ENCODE measurements at regions not wholly inside any gene's neighbourhood (a gene's known extent, or its start where the extent isn't known, plus 50 kb on each side); places are given as distances from the start of the nearest gene placed in this dataset.

GRCh38 chr5:167793700-167794099 lies 497.7 kb upstream of the WWC1 start (continued):
- TF ChIP-seq HMGA2 (CRISPR knock-in tag; IDR thresholded peaks at IDR 0.05) = no peak

GRCh38 chr5:167794121-167794520 lies 497.3 kb upstream of the WWC1 start:
- Mint-ChIP-seq H3K4me3 (no peak overlapping the region), H3K27me3 (ENCODE audit: low read depth) (no peaks in the 10 kb centered on the region), H3K27ac (no peak overlapping the region), H3K36me3 (no peaks in the 10 kb centered on the region), H3K9me3 (no peaks in the 10 kb centered on the region), H3K4me1 (peaks cover 26% of the 10 kb centered on the region)
- TF ChIP-seq, protein P1, sequence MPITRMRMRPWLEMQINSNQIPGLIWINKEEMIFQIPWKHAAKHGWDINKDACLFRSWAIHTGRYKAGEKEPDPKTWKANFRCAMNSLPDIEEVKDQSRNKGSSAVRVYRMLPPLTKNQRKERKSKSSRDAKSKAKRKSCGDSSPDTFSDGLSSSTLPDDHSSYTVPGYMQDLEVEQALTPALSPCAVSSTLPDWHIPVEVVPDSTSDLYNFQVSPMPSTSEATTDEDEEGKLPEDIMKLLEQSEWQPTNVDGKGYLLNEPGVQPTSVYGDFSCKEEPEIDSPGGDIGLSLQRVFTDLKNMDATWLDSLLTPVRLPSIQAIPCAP (CRISPR knock-in tag; IDR thresholded peaks at IDR 0.05) = no peak
- TF ChIP-seq SMAD4 (CRISPR knock-in tag; IDR thresholded peaks at IDR 0.05) (no peak), ZNF281 (CRISPR knock-in tag; IDR thresholded peaks at IDR 0.05) (no peak), GRHL2 (CRISPR knock-in tag; IDR thresholded peaks at IDR 0.05; ENCODE audit: insufficient replicate concordance, severe bottlenecking) (no peak), ARID4B (CRISPR knock-in tag; IDR thresholded peaks at IDR 0.05; ENCODE audit: borderline replicate concordance) (no peak), NFATC4 (CRISPR knock-in tag; IDR thresholded peaks at IDR 0.05) (no peak), RELA (CRISPR knock-in tag; IDR thresholded peaks at IDR 0.05; ENCODE audit: borderline replicate concordance) (no peak), FOXK1 (CRISPR knock-in tag; IDR thresholded peaks at IDR 0.05) (no peak), JUN (CRISPR knock-in tag; IDR thresholded peaks at IDR 0.05) (no peak)
- TF ChIP-seq, protein P2, sequence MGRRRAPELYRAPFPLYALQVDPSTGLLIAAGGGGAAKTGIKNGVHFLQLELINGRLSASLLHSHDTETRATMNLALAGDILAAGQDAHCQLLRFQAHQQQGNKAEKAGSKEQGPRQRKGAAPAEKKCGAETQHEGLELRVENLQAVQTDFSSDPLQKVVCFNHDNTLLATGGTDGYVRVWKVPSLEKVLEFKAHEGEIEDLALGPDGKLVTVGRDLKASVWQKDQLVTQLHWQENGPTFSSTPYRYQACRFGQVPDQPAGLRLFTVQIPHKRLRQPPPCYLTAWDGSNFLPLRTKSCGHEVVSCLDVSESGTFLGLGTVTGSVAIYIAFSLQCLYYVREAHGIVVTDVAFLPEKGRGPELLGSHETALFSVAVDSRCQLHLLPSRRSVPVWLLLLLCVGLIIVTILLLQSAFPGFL (CRISPR knock-in tag; IDR thresholded peaks at IDR 0.05; ENCODE audit: borderline replicate concordance) = no peak
- ATAC-seq = no peak
- ChIA-PET POLR2A (no interaction called here), CTCF (no interaction called here)
- no peak for DNase-seq (ENCODE audit: low spot score)

DNA sequence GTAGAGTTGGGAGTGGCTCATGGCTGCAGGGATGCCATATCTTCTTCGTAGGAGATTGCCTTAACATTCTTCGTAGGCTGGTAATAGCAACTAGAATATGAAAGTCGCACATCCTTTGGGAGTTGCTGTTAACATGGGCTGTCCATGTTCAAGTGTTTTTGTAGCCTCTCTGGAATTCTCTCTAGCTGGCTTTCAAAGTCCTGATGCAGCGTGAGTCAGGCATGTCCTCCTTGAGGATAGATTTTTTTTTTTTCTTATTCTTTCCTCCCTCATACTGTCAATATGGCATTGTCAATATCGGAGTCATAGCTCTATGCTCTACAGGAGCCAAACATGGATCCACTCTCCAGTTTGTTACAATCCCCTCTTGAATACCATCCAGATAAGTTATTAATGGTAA lies 494.8 kb upstream of the WWC1 start:
- CTCF ChIA-PET = no interaction called here
- H3K36me3 Mint-ChIP-seq = no peaks in the 10 kb centered on the region
- DNase-seq (ENCODE audit: low spot score) = no peak
- no peak for TF ChIP-seq AR (CRISPR knock-in tag; IDR thresholded peaks at IDR 0.05)
- no peak for TF ChIP-seq PRDM15 (CRISPR knock-in tag; IDR thresholded peaks at IDR 0.05)
- TF ChIP-seq GABPB1 (CRISPR knock-in tag; IDR thresholded peaks at IDR 0.05) = no peak
- no peak for TF ChIP-seq EMX1 (CRISPR knock-in tag; IDR thresholded peaks at IDR 0.05)
- no peak for TF ChIP-seq NFE2L1 (CRISPR knock-in tag; IDR thresholded peaks at IDR 0.05)
- no peak for TF ChIP-seq FOXP1 (CRISPR knock-in tag; IDR thresholded peaks at IDR 0.05; ENCODE audit: borderline replicate concordance)

More for the DNA sequence above, 494.8 kb upstream of the WWC1 start:
- POLR2A ChIA-PET = interaction anchor here (0.6 kb wide), 1 partner anchor 143 kb away, joined by 3 read pairs; no protein-coding TSS in a partner anchor
- Mint-ChIP-seq H3K27me3 (ENCODE audit: low read depth) (no peaks in the 10 kb centered on the region), H3K4me1 (peaks cover 25% of the 10 kb centered on the region), H3K9me3 (no peaks in the 10 kb centered on the region), H3K4me3 (no peak overlapping the region), H3K27ac (no peak overlapping the region)
- ATAC-seq = no peak
